Common myeloid progenitor, CD34-positive (primary cell): ENCODE measurements at regions not wholly inside any gene's neighbourhood (a gene's known extent, or its start where the extent isn't known, plus 50 kb on each side); places are given as distances from the start of the nearest gene placed in this dataset.
"Not testable (repeated sequence)": the region's sequence is repeated elsewhere in the genome, so short reads cannot be mapped to it uniquely, and the experiment has no call there.

Source experiments
- CTCF ChIA-PET: fragments of 350-600 bp; sonication (Branson Sonifier 250); formaldehyde crosslinking; loops from one replicate; lab custom pipeline; 2021; ENCODE audit warnings: antibody characterized with exemption; lab: Charles Lee
- POLR2A ChIA-PET: fragments of 350-600 bp; sonication (Branson Sonifier 250); formaldehyde crosslinking; loops from one replicate; lab custom pipeline; 2021; ENCODE audit warnings: antibody characterized with exemption; lab: Charles Lee
- DNase-seq, 3 donors: peaks; one replicate each; pipeline versions ENCODE4 v3.0.0 to v3.0.0-alpha.2; 2013
- H3K27ac ChIP-seq, 2 experiments: 1 replicate in 1 of 2; 2 replicates in 1 of 2; pipeline ENCODE4 v1.7.0; 2013; ENCODE audit warnings: inconsistent platforms in 2 of 2, low read length in 2 of 2, mild to moderate bottlenecking in 2 of 2, low read depth in 1 of 2, moderate library complexity in 1 of 2; ENCODE audit not compliant: severe bottlenecking in 2 of 2, insufficient read depth in 1 of 2, poor library complexity in 1 of 2
- H3K27me3 ChIP-seq, 5 experiments: replicated peaks in 2 of 5; 1 replicate in 3 of 5; 2 replicates in 2 of 5; pipeline versions ENCODE4 v1.6.1 to v1.7.0; 2013; ENCODE audit warnings: low read length in 4 of 5, mild to moderate bottlenecking in 2 of 5, moderate library complexity in 2 of 5, inconsistent platforms in 1 of 5; ENCODE audit not compliant: insufficient read depth in 5 of 5, control insufficient read depth in 4 of 5
- H3K36me3 ChIP-seq, 4 experiments: 1 replicate in 2 of 4; 2 replicates in 2 of 4; pipeline versions ENCODE4 v1.6.1 to v1.7.0; 2013; ENCODE audit warnings: low read length in 3 of 4, control low read depth in 1 of 4, mild to moderate bottlenecking in 1 of 4; ENCODE audit not compliant: control insufficient read depth in 4 of 4, insufficient read depth in 4 of 4
- H3K4me1 ChIP-seq, 4 experiments: 1 replicate in 3 of 4; 2 replicates in 1 of 4; pipeline versions ENCODE4 v1.6.1 to v1.7.1; 2013; ENCODE audit warnings: low read length in 3 of 4, mild to moderate bottlenecking in 3 of 4, control low read depth in 1 of 4, inconsistent platforms in 1 of 4, moderate library complexity in 1 of 4; ENCODE audit not compliant: control insufficient read depth in 4 of 4, insufficient read depth in 4 of 4; ENCODE audit errors: control extremely low read depth in 1 of 4
- H3K4me3 ChIP-seq, 7 experiments: 1 replicate in 4 of 7; 2 replicates in 3 of 7; pipeline versions ENCODE4 v1.5.1 to v1.7.0; 2013; ENCODE audit warnings: mild to moderate bottlenecking in 7 of 7, low read length in 6 of 7, moderate library complexity in 6 of 7, inconsistent platforms in 2 of 7, low read depth in 2 of 7, control low read depth in 1 of 7; ENCODE audit not compliant: insufficient read depth in 4 of 7, control insufficient read depth in 1 of 7; ENCODE audit errors: extremely low read depth in 1 of 7
- H3K9me3 ChIP-seq, 5 experiments: 1 replicate in 4 of 5; 2 replicates in 1 of 5; pipeline versions ENCODE4 v1.6.1 to v1.7.1; 2013; ENCODE audit warnings: low read length in 4 of 5, mild to moderate bottlenecking in 2 of 5, inconsistent platforms in 1 of 5, low read depth in 1 of 5, moderate library complexity in 1 of 5; ENCODE audit not compliant: control insufficient read depth in 4 of 5, insufficient read depth in 2 of 5; ENCODE audit errors: control extremely low read depth in 1 of 5
- WGBS: methylation state at CpG from one replicate; pipeline ENCODE4 v1.1.5; 2013; ENCODE audit not compliant: insufficient coverage; 5-methylcytosine and 5-hydroxymethylcytosine counted together

DNA sequence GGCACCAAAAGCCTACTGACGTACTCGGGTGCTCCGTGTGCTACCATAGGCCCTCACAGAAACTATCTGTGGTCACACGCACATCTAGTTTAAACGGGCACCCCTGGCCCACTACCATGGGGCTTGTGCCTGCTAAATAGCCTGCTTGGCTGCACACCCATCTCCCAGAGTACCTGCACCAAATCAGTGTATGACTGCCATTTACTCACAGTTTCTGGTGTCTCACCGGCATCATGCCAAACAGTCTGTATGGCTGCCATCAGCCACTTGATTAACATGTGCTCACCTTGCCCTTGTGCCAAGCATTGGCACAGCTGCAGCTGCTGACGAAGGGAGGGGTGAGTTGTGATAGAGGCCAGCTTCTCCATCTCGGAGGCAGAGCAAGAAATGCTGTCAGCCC lies 232.7 kb downstream of the IGSF11 start:
- H3K4me3 ChIP-seq: no peak overlapping the region
- H3K9me3 ChIP-seq: no peaks in the 10 kb centered on the region
- no peak for DNase-seq
- CTCF ChIA-PET: no interaction called here
- POLR2A ChIA-PET: no interaction called here
- no peak overlapping the region for H3K27ac ChIP-seq
- H3K27me3 ChIP-seq: no peaks in the 10 kb centered on the region
- no peaks in the 10 kb centered on the region for H3K4me1 ChIP-seq
- no peaks in the 10 kb centered on the region for H3K36me3 ChIP-seq
- WGBS: over 99% methylated on average over 7 of the region's 8 CpGs

DNA sequence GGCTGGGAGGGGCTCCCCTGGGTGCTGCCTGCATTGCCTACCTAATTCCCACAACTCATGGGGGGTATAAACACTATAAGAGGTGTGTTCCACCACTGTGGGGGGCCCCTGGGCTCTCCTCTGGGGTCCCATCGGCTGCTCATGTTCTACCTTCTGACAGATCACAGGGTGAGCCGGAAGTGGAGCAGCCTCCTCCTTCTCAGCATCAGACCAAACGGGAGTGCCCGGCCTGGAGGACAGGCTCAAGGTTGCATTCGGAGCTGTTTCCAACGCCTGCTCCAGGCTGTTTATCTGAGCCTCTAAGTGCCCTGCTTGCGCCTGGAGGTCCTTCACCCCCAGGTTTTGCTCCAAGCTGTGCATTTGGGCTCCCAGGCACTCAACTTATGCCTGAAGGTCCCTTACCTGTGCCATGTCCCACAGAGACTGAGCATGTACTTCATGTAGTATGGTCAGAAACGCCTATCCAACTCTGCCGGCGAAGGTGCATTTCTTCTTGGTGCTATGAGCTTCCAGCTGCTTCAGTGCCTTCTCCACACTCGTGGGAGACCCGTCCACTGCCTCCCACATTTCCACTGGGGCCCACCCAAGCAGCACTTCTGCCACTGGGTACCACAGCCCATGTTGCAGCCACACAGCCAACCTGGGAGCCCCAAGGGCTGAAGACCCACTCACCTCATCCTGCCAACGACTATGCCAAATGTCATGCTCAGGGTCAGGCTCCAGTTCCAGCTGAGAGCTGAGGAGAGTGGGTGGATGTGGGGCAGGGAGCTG lies 232.1 kb downstream of the IGSF11 start:
- DNase-seq: no peak
- Histone ChIP-seq H3K9me3 (peaks cover 0 to 2% (median 0%) of the 10 kb centered on the region in 5 experiments), H3K4me1 (no peaks in the 10 kb centered on the region), H3K27me3 (no peaks in the 10 kb centered on the region), H3K4me3 (no peak overlapping the region), H3K36me3 (no peaks in the 10 kb centered on the region), H3K27ac (no peak overlapping the region)
- ChIA-PET POLR2A (no interaction called here), CTCF (no interaction called here)
- WGBS: 91% methylated on average over 12 of the region's 13 CpGs

DNA sequence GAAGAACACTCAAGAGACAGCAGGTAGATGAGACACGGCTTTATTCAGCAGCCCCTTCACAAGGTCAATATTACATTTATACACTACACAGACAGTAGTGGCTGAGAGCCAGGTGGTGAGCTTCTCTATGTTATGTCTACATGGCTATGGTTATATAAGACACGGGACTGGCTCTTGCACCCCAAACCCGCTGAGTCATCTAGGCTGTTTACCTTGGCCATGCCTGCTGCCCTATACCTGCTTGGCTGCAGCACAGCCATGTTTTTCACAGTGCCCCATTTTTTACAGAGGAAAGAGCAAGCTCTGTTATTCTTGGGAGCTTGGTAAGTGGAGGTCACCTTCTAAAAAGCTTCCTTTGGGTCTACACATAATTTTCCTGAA lies 231.6 kb downstream of the IGSF11 start:
- ChIA-PET POLR2A (no interaction called here), CTCF (no interaction called here)
- no peaks in the 10 kb centered on the region for H3K4me1 ChIP-seq
- H3K4me3 ChIP-seq: no peak overlapping the region
- no peaks in the 10 kb centered on the region for H3K27me3 ChIP-seq
- no peak for DNase-seq
- no peaks in the 10 kb centered on the region for H3K36me3 ChIP-seq
- 100% methylated on average over 2 of the region's 3 CpGs for WGBS
- no peak overlapping the region for H3K27ac ChIP-seq
- peaks cover 0 to 2% (median 0%) of the 10 kb centered on the region in 5 experiments for H3K9me3 ChIP-seq

DNA sequence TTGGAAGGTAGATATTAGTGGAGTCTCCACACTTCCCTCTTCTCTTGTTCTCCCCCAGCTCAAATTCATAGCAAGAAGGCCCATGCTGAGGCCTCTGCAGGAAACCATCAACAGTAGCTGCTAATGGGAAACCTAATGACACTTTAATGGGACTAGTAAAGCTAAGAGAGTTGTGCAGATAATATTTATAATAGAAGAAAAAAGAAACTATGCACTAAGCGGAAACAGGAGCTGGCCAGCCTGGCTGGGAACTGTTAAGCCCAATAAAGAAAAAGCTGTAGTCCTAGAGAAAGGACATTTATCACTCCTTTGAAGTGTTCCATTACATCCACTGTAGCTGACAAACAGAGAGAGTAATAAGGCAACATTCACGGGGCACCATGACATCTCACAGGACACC lies 229.6 kb downstream of the IGSF11 start:
- no peaks in the 10 kb centered on the region for H3K27me3 ChIP-seq
- no peaks in the 10 kb centered on the region for H3K36me3 ChIP-seq
- WGBS: 94% methylated on average over 2 of the region's 2 CpGs
- no peak overlapping the region for H3K27ac ChIP-seq
- no peak overlapping the region for H3K4me3 ChIP-seq
- peaks cover 0 to 2% (median 0%) of the 10 kb centered on the region in 5 experiments for H3K9me3 ChIP-seq
- POLR2A ChIA-PET: no interaction called here
- no peaks in the 10 kb centered on the region for H3K4me1 ChIP-seq
- DNase-seq: no peak
- CTCF ChIA-PET: no interaction called here

DNA sequence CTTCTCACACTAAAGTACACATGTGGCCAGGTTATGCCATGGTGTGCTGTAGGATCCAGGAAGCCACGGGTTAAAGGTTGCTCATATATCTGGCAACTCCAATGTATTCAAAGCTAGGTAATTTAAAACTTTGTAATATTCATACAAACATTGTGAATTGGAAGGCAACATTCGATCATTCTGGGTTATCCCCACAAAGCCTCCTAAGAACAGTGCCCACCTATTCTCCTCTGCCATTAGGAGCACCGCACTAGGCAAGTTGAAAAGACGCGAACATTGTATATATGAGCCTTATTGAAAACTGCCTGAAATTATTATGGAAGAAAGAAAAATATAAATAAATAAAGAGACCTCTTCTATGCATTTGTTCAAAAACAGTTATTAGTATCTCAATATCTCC lies 228.2 kb downstream of the IGSF11 start:
- ChIA-PET POLR2A (no interaction called here), CTCF (interaction anchor here (1.7 kb wide), 1 partner anchor 18 kb away, joined by 4 read pairs; no protein-coding TSS in a partner anchor)
- H3K9me3 ChIP-seq: peaks cover 0 to 2% (median 0%) of the 10 kb centered on the region in 5 experiments
- H3K4me1 ChIP-seq: no peaks in the 10 kb centered on the region
- no peak for DNase-seq
- no peaks in the 10 kb centered on the region for H3K36me3 ChIP-seq
- no CpG with 5 or more reads among the region's 5 CpGs for WGBS
- no peak overlapping the region for H3K27ac ChIP-seq
- H3K27me3 ChIP-seq: peaks cover 0 to 2% (median 0%) of the 10 kb centered on the region in 5 experiments
- H3K4me3 ChIP-seq: no peak overlapping the region

DNA sequence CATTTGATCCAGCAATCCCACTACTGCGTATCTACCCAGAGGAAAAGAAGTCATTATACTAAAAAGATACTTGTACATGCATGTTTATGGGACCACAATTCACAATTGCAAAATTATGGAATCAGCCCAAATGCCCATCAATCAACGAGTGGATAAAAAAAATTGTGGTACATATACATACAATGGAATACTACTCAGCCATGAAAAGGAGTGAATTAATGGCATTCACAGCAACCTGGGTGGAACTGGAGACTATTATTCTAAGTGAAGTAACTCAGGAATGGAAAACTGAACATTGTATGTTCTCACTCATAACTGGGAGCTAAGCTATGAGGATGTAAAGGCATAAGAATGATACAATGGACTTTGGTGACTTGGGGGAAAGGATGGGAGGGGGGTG lies 227.3 kb downstream of the IGSF11 start:
- H3K36me3 ChIP-seq, H3K27ac ChIP-seq, H3K4me3 ChIP-seq, POLR2A ChIA-PET, H3K27me3 ChIP-seq, H3K9me3 ChIP-seq, DNase-seq, H3K4me1 ChIP-seq: not testable (repeated sequence)
- CTCF ChIA-PET: interaction anchor here (1.7 kb wide), 1 partner anchor 17 kb away, joined by 4 read pairs; no protein-coding TSS in a partner anchor
- no CpG with 5 or more reads among the region's 2 CpGs for WGBS

DNA sequence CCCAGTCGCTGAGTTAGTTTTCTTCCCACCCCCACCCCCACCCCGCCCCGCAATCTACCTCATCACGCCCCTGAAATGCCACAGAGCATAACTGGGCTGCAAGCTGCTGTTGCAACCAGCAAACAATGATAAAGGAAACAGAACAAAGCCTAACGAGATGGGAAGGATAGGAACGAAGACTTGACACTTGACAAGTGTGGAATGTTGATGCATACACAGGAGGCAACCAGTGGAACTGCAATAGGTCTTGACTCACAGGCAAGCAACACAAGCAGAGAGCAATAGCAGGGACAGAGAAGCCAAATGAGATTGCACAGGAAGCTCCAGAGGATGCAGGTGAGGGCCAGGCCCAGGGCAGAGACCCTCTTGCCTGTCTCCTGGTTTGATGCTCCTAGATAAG lies 225.9 kb downstream of the IGSF11 start:
- H3K4me1 ChIP-seq: no peaks in the 10 kb centered on the region
- H3K27ac ChIP-seq: no peak overlapping the region
- 62% methylated on average over 2 of the region's 6 CpGs for WGBS
- ChIA-PET POLR2A (no interaction called here), CTCF (interaction anchor here (0.9 kb wide), 1 partner anchor 8 kb away, joined by 3 read pairs; no protein-coding TSS in a partner anchor)
- no peaks in the 10 kb centered on the region for H3K36me3 ChIP-seq
- peaks cover 0 to 2% (median 0%) of the 10 kb centered on the region in 5 experiments for H3K27me3 ChIP-seq
- no peak overlapping the region for H3K4me3 ChIP-seq
- no peak for DNase-seq
- H3K9me3 ChIP-seq: peaks cover 0 to 2% (median 0%) of the 10 kb centered on the region in 5 experiments
